Fibroblast of upper back skin (primary cell): ENCODE measurements at regions not wholly inside any gene's neighbourhood (a gene's known extent, or its start where the extent isn't known, plus 50 kb on each side); places are given as distances from the start of the nearest gene placed in this dataset.

Experiments used
- DNase-seq: peaks from one replicate; pipeline ENCODE4 v3.0.0-alpha.2; 2013

DNA sequence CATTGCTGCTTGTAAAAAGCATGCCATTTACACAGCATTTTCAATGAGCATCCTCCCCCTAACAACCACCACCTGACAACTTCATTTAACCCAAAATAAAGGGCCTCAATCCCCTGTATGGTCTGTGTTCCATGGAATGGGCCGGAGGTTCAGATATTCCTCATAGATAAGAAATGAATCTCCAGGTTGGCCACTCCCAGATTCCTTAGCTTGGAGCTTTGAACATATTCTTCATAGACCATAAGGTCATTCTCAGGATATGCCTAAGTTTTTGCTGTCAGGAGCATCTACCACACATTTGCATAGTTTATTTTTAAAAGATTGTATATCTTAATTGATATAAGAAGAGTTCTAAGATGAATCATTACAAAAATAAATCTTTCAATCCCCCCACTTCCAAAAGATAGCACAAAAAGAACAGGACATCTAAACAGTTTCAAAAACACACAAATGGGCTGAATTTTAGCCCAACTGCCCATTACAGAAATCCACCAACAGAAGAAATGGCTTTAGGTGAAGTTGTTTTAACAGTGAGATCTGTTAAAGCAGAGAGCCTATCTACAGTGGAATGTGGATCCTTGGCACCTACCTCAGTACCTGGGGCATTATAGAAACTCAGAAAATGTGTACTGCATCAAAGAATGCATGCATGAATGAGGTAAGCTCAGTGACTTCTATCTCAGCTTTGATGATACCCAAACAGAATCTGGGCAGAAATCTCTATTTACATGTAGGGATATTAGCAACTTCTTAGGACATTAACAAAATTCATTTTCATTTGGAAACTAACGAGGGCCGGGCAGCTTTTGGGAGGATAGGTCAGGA, 179.8 kb downstream of the SEC61B start:
- no peak for DNase-seq

DNA sequence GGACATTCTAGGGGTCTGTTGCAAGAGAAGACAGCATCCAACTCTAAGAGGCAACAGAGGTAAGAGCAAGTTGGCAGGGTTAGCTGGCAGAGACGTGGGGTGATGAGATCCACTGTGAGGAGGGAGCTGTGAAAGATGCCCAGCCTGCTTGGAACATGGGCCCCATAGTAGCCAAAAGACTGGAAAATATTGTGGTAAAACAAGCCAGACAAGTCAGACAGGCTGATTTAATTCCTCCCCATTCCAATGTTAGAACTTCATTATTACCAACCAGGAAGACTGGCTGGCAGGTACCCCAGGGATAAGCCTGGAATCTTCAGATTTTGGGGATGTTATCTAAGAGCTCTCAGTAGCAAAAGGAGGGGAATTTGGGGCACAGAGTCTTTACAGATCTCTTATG, 181.3 kb downstream of the SEC61B start:
- DNase-seq, result no peak

DNA sequence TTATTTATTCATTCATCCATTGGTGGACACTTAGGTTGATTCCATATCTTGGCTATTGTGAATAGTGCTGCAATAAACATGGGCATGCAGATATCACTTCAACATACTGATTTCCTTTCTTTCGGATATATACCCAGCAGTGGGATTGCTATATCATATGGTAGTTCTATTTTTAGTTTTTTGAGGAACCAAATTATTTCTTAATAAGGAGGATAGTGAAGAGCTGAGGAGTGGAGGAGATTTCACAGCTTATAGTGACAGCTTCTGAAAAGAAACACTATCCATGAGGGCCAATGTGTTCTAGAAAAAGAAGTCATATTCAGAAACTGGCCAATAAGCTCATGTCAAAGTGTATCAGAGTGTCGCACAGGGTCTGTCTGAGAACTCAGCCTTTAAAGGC, 183.3 kb downstream of the SEC61B start:
- DNase-seq, result no peak

DNA sequence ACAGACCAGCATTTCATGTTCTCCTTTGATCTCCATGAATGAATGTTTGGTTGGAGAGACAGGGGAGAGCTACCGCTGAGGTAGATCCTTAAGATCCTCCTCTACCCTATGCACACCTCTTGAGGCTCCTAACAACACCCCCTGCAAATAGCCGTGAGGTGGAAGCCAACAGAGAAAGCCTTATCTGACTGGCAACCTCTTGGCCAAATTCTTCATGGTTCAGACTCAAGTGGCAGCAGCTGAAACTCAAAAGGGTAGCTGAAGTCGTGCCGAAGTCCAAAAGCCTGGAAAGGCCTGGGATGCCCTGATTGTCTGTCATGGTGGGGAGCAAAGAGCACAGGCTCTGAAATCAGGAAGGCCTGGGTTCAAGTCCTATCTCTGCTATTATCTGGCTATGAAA, 184.9 kb downstream of the SEC61B start:
- no peak for DNase-seq

DNA sequence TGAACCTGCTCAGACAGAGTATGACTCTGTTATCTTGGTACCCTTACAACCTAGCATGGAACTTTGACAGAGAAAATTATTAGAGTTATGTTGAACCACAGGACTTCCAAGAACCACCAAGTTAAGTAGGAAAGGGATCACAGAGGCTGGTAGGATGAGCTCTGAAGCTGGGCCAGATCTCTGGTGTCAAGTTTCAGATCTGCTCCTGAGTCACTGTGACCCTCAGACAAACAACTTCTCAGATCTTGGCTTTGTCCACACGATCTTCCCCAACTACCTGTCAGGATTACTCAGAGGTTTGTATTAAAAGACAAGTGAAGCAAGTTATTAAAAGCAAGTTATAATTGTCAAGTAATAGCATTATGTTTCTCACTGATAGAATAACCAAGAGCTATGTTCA, 189.0 kb downstream of the SEC61B start:
- DNase-seq, result peak; percentile 39

DNA sequence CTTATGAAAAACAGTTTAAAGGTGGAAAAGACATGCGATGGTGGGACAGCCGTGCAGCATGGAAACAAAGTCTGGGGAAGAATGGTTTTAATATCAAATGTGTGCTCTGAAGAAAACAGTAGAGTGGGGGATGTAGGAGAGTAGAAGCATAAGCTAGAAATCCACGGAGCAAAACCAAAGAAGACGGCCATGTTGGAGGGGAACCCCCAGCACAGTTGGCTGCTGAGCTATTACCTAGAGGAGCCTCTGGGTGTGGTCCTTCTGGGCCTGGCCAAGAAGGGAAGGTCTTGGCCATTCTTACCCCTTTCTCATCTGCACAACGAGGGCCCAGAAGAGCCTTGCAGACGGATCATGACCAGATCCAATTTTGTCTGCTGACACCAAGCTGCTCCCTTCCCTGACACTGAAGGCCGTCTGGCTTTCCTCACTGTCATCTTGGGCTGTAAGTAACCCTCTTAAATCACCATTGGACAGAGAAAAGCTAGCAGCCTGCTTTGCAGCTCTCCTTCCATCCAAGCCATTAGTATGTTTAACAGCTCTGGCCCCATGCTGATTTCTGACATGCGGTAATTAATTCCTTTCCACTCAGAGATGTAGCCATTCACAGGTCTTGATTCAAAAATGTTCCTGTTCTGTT, 189.5 kb downstream of the SEC61B start:
- no peak for DNase-seq

DNA sequence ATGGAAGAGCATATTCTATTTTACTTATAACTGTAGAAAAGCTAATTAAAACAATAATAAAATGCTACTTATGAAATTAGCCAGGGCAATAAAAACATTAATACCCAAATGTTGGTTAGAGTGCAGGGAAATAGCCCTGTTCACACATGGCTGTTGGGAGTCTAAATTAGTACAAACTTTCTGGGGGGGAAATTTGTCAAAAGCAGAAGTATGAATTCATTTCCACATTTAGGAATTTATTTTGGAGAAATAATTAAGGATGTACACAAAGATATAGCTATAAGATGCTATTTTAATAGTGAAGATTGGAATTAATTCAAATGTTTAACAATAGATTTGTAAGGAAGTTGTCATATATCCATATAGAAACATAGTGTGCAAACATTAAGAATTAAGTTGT, 190.5 kb downstream of the SEC61B start:
- no peak for DNase-seq

DNA sequence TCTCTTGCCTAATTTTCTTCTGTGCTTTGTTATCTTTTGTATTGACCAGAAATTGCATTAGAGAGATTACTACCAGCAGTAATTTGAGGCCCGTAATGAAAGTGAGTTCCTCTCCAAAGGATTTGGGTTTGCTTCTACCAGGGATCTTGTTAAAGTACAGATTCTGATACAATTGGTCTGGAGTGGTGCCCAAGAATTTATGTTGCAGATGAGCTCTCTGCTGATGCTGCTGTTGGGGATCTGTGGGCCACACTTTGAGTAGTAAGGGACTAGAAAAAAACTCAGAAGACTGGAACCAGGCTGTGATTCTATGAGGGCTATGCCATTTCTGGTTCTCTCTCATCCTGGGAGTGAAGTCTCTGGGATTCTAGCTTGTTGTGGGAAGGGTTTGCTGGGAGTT, 192.2 kb downstream of the SEC61B start:
- peak; percentile 59 for DNase-seq

DNA sequence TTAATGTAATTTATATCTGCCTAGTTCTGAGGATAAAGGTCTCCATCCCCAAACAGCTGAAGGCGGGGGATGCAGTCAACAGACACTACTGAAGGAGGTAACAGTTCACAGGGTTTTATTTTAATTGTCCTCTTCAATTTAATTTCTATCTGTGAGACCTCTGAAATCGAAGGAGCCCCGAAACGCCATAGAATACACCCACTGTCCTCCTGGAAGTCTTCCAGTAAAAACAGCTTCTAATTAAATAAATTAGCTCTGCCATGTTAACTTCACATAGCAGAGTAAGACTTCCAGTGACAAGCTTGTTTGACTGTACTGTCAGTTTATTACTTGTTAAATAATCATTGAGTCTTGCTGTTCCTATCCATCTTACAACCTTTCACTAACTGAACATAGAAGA, 193.5 kb downstream of the SEC61B start:
- no peak for DNase-seq

DNA sequence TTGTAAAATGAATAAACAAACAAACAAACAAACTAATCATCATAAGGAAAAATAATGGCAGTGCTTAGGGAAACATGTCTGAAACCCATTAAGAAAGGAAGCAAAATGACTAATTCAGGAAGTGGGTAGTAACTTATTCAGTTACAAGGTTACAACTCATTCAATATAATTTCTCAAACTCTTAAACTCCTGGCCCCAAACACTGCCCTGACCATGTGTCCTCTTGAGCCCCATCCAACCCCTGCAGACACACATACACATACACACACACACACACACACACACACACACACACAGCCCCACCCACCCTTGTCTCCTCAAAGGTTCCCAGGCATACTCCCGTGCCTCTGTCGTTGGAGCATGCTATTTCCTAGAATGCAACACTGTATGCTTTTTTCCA, 193.9 kb downstream of the SEC61B start:
- peak; percentile 46 for DNase-seq

DNA sequence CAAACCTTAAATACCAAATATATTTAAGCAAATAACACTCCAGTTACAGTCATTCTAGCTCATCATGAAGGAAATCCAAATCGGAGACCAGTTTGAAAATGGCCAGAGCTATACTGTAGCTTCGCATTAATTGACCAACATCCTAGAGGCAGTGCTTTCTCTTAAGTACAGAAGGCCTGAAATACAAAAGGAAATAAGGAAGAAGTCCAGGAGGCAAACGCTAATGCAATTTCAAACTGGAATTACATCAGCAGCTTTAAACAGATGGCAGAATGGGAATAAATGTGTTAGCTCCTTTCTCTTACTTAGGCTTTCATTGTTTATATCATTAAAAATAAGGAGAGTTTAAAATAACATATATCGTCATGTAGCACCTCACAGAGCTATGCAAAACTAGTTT, 197.0 kb downstream of the SEC61B start:
- peak; percentile 72 for DNase-seq

DNA sequence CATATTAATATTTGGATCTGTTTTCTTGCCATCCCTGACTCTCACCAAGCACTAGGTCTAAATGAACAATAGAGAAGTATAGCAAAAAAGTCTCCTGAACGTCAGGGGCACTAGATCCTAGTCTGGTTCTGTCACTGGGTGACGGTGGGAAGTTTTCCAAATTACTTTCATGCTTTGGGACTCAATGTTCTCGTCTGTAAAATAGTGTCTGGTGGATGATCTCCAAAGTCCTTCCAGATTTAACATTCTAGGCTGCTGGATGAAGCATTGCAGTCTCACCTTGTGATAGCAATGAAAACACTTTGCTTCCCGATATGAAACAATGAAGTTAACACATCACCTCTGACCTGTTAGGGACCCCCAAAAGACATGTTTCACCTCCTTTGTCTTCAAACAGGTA, 199.3 kb downstream of the SEC61B start:
- DNase-seq, result no peak

DNA sequence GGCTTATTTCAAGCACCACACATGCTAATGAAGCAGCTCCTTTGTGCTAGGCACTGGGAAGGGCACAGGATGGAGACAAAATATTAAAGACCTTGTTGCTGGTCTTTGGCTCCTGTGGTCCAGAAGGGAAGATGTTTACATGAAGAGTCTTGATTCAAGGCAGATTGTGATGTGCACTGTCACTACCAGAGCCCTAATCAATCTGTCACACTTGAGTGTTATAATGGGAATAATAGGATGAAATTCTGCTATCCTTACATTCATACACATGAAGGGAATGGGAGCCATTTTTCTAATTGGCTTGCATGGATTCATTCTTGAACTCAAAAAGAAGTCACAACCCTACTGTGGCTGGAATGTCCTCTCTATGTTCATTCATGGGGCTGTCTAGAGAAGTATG, 203.0 kb downstream of the SEC61B start:
- no peak for DNase-seq

DNA sequence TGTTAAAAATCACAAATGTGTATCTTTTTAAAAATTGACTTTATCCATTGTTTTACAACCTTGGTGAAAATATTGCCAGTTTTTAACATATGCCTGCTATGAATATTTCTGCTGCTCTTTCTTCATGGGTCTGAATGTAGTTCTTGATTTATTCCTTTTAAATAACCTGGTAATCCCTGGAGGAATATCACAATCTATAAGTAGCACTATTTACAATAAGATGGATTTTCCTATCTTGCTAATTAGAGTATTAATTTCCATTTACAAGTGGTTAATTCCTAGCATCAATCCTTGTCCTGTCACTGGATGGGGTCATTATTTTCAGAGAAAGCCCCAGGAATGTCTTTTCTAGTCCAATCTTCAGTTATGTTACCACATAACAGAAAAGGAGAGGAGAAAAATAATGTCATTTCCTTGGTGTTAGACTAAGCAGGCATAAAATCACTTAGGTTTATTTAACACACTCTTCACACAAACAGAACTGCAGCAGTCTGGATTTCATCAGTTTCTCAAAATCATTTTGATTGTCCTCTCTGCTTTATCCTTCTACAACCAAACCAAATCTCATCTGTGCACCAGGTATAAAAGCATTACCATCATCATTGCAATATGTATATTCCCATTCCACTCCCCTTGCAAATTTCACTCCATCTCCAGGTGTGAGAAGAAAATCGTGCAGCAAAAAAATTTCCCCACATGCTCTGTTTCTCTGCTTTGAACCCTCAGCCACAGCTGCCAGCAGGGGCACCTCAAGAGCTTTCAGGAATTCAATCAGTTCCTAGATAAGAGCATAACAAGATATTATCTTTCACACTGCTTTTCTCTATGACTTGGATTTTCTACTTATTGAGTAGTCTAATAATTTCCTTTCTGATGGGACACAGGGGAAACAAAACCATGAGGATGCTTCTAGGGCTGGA, 204.1 kb downstream of the SEC61B start:
- no peak for DNase-seq

DNA sequence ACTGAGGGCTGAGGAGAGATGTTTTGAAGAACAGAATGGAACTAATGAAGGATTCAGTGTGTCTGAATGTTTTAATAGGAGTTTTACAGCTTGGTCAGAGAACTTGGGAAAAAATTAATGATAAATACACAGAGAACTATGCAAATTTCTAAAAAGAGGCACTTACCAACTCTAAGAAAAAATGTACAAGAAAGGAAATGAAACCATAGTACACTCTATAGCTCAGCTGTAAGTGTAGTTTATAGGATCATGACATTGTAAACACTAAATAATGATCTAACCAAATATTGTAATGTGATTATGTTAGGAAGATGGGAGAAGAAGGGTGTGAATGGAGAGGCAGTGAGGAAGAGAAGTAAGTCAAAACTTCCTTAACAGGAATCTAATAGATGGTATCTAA, 205.2 kb downstream of the SEC61B start:
- no peak for DNase-seq

DNA sequence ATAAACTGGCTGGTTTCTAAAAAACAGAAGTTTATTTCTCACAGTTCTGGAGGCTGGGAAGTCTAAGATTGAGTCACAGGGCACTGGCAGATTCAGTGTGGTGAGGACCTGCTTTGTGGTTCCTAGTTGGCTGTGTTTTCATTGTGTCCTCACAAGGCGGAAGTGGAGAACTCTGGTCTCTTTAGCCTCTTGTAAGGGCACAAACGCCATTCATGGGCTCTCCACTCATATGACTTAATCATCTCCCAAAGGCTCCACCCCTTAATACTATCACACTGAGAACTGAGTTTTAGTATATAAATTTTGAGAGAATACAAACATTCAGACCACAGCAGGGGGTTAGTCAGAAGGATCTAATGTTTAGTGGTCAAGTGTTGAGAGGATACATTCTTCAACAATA, 208.2 kb downstream of the SEC61B start:
- no peak for DNase-seq

DNA sequence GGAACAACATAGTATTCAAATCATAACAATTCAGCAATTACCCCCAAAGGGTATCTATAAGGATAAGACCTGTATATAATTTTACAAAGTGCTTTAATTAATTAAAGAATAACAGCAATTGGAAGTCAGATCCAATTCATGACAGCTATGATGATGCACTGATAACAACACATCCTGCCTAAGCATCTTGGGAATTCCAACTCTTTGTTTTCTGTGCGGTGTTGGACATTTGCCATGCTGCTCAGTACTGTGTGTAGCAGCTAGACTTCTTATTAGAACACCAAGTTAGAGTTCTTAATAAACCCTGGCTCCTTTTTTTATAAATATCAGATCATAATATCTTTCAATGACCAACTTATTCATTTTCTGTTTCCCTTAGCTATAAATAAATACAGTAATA, 209.0 kb downstream of the SEC61B start:
- peak; percentile 69 for DNase-seq

DNA sequence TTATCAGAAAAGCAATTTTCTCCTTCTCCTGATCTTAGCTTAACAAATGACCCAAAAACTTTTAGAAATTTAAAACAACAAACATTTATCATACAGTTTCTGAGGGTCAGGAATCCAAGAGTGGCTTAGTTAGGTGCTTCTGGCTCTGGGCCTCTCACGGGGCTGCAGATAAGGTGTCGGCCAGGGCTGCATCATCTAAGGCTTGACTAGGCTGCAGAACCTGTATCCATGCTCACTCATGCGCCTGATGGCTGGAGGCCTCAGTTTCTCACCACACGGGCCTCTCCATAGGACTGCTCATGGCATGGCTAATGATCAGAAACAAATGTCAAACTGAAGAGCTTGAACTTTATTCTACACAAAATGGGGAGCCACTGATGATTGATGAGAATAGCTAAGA, 210.0 kb downstream of the SEC61B start:
- DNase-seq, result no peak

DNA sequence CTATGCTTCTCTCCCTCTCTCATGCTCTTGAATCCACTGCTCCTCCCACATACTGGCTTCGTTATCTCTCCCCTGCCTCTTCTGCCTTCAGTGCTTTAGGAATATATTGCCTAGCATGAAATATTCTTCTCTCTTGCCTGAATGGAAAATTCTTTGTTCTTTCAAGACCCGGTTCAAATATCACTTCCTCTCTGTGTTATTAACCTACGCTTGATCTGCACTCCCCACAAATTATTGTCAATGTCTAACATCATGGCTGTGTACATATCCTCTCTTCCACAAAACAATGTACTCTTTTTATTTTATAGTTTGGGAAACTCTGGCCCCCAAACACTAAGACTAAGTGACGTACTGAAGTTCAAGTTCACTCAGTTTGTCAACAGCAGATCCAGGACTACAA, 211.0 kb downstream of the SEC61B start:
- DNase-seq, result no peak

DNA sequence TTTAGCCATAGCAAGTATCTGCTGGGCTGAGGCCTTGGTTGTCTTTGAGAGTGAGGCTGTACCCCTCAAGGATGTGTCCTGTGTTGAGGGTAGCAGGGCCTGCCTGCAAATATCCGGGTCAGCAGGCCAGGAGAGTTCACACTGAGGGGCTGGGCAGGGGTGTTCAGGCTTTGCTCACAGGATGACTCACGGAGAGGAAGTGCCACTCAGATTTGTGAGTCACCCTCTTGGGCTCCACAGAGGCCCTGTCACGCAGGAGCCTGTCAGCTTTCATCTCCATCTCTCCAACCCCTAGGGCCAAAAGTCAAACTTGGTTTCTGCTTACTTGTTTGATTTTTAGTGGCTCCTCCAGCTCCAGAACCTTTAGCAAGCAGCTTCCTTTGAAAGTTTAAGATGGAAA, 211.5 kb downstream of the SEC61B start:
- DNase-seq, result peak; percentile 84

DNA sequence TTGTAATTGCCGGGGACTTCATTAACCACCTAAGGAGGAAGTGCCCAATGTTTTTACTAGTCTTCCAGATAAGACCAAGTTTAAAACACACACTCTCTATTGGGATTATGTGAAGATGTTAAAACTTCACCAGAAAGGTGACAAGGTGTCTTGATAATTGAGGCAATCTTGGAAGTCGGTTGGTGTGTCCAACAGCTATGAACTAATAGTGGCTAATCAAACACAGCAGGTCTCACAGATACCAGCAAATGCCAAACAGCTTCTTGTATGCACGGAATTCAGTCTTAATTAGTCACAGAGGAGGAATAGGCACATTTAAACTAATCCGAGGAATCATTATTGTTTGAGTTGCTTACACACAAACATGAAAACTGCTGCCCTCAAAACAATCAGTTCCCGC, 214.5 kb downstream of the SEC61B start:
- DNase-seq, result peak; percentile 13

DNA sequence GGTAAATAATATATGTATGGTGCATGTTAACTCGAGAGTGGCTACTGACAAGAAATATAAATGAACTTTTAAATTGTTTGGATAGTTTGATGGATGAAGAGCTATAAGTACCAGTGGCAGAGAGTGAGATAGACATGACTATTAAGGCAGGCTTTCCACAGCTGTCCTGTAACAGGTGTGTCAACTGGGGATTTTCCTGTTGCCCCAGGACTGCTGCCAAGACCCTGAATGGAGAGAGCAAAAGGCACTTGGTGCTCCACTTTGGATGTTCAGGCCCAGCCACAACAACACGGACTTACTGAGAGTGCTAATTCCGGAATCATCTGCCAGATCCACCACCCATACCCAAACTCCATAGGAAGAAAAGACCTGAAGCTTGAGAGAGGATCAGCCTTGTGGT, 215.1 kb downstream of the SEC61B start:
- no peak for DNase-seq

DNA sequence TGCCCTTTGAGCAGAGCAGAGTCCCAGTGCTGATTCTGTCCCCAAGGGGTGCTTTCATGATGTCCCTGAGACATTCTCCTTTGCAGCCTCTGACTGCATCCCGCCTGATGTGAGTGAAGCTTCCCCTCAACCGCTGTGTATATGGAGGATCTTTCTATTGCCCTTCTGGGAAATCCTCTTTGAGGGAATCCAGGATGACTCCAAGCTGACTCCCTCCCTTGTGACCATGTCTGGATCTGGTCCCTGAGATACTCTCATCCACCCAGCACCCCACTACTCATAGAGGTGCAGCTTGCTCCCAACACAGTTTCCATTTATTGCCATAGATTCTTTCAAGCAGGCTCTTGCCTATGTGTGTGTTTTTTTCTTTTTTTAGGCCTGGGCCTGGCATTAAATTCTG, 216.5 kb downstream of the SEC61B start:
- DNase-seq, result no peak

DNA sequence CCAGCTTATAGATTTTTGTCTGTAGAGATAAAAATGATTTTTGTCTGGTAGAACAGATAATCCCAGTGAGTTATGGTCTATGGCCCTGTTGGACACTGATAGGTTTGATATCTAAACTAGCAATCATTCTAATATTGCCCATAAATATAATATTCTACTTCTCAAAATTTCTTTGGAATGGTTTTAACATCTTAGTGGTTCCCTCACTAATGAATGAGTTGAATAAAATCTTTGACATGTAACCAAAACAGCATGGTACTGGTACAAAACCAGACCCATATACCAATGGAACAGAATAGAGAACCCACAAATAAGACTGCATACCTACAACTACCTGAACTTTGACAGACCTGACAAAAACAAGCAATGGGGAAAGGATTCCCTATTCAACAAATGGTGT, 219.7 kb downstream of the SEC61B start:
- no peak for DNase-seq
